GM19372 (cell line): ENCODE measurements at regions not wholly inside any gene's neighbourhood (a gene's known extent, or its start where the extent isn't known, plus 50 kb on each side); places are given as distances from the start of the nearest gene placed in this dataset.
"Not testable (repeated sequence)": the region's sequence is repeated elsewhere in the genome, so short reads cannot be mapped to it uniquely, and the experiment has no call there.

Experiments used
- ATAC-seq: cut with Tn5 transposase; IDR thresholded peaks from one replicate; pipeline ENCODE4 v1.9.1; 2021; ENCODE audit warnings: mild to moderate bottlenecking, low read depth, moderate library complexity; ENCODE audit not compliant: unreplicated experiment

GRCh38 chr21:35484851-35485250 is 435.7 kb upstream of the RUNX1 start:
- no peak for ATAC-seq

GRCh38 chr21:35484032-35484431 is 434.9 kb upstream of the RUNX1 start:
- no peak for ATAC-seq

DNA sequence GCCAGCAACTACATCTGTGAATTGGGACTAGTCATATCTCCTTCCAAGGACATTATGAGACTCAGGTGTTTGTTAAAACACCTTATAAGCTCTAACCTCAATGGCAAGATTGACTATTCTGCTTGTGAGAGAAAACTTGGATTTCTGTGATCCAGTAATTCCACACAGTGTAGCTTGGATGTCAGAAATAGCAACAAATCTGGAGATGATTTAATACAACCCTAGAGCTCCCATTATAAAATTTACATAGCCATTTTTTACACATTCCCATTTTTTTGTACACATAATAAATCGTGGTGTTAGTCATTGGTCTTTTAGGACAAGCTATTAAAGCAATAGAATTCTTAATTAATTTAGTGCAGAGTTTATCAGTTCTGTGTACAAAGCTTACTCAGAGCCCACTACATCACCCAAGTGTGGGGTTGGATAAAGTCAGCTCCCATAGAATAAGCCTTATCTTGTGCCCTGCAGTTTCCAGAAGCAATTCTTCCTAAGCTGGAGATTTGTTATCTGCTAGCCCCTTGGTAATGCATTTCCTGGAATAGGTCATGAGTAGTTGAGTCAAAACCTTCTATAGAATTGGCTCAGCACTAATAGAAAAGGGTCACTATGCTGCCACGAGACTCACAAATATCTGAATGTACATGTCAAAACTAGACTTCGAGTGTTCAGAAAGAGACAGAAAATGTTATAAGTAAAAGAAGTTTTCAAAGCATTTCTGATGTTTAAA is 434.0 kb upstream of the RUNX1 start:
- no peak for ATAC-seq

DNA sequence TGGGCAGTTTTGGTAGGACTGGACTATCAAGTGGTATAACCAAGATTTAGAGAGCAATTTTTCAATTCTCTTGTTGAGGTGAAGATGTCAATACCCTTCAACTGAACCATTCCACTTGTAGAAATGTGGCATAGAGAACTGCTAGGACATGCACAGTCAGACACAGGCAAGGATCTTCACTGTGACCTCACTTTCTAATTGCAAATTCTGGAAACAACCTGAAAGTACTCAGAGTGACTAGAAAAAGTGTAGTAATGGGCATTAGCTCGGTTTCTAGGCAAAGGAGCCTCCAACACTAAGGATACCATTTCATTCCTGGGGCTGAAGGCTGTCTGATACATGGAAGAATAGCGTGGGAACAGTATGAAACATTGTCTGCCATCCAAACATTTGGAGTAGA is 433.0 kb upstream of the RUNX1 start:
- ATAC-seq = no peak

- no peak for ATAC-seq
These were observed 431.9 kb upstream of the RUNX1 start for GRCh38 chr21:35481005-35481404.

DNA sequence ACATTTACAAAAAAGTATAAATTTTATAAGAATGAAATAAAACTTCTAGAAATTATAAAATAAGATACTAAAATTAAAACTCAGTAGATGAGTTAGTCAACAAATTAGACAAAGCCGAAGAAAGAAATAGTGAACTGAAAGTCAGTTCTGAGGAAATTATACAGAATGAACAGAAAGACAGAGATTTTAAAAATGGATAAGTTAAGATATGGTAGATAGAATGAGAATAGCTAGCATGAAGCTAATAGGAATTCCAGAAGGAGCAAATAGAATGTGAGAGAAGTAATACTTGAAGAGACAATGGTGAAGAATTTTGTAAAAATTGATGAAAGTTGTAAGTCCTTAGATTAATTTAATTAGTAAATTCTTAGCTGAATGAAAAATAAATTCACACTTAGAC is 430.4 kb upstream of the RUNX1 start:
- ATAC-seq = no peak

- no peak for ATAC-seq
These were observed 430.0 kb upstream of the RUNX1 start for GRCh38 chr21:35479065-35479448.

- ATAC-seq = no peak
These were observed 429.3 kb upstream of the RUNX1 start for GRCh38 chr21:35478161-35479064.

GRCh38 chr21:35477622-35478021 is 428.5 kb upstream of the RUNX1 start:
- no peak for ATAC-seq

DNA sequence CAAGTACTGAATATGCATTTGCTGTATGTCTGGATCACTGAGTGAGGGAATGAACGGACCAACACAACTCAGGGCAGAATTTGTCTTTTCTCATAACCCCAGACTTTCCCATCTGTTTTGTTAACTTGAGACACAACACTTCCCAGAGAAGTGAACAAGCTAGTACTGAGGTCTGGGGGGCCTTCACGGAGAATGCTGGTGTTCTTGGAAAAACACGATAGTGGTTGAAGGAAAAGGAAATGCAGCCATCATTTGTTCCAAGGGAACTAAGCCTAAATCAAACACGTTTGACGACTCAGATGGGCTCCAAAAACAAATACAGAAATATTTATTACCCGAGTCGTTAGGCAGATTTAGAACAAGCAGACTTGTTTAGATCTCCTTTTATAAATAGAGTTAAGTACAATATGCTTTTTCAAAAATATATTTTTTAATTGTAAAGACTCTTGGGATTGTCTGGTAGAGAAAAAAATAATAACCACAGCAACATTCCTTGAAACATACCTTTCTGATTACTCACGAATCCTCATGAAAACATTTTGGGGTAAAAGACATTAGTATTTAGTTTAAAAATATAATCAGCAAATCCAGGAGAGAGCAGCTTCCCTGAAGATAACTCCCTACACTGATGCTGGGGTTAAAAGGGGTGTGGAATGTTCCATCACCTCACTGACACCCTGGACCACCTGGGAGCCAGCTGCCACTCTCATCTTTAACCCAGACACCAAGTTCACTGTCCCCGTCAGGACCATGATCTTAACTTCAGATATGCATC is 427.7 kb upstream of the RUNX1 start:
- no peak for ATAC-seq

DNA sequence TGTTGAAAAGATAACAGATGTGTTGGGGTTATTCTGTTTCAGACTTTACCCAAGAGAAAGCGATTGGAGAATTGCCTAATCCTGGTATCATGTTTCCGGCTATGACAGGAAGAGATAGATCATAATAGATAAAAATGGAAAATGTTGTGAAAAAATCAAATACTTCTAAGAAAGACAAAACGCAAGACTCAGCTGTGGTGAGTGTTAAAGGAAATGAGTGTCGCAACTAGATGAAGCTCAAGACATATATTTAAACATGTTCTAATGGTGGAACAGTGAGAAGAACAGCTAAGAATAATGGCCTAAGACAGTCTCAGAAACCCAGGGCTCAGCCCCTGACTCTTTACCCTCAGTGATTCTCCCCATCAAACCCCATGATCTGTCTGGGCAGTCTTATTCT is 426.7 kb upstream of the RUNX1 start:
- no peak for ATAC-seq

GRCh38 chr21:35475009-35475408 is 425.9 kb upstream of the RUNX1 start:
- ATAC-seq = no peak

DNA sequence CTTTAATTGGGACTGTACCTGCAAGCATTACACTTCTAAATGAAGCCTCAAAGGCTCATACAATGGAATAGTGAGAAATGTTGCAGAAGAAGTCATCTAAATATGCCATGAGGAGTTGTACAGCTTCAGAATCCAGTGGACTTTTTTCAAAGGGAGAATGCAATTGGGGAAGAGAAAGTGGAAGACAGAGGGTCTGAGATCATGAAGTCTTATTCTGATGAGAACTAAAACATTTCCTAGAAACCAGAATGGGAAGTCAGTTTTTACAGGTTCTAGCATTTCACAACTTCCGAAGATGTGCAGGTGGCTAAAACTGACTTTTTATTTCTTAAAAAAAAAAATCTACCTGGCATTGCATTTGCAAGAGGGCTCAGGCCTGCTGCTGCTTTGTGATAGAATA is 424.4 kb upstream of the RUNX1 start:
- ATAC-seq = no peak

GRCh38 chr21:35470522-35470921 is 421.4 kb upstream of the RUNX1 start:
- no peak for ATAC-seq

- no peak for ATAC-seq
These were observed 420.4 kb upstream of the RUNX1 start for GRCh38 chr21:35469498-35469897.

DNA sequence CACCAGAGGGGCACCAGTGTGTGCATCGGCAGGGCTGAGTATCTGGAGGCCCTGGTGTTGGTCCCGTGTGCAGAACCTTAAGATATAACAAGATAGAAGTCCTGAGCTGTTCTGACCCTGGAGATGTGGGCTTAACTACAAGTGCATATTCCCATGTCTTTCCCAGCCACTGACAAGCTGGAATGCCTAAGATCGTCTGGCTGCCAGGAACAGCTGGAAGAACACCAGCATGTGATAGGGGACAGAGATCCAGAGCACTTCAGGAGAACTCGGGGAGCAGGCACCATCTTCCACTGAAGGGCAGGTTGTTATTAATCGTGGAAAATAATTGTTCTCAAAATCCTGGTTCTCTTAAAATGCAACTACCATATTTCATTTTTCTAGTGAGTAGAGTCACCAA is 419.9 kb upstream of the RUNX1 start:
- no peak for ATAC-seq

- ATAC-seq = no peak
These were observed 418.5 kb upstream of the RUNX1 start for GRCh38 chr21:35467566-35467965.

GRCh38 chr21:35466681-35467080 is 417.6 kb upstream of the RUNX1 start:
- not testable (repeated sequence) for ATAC-seq

DNA sequence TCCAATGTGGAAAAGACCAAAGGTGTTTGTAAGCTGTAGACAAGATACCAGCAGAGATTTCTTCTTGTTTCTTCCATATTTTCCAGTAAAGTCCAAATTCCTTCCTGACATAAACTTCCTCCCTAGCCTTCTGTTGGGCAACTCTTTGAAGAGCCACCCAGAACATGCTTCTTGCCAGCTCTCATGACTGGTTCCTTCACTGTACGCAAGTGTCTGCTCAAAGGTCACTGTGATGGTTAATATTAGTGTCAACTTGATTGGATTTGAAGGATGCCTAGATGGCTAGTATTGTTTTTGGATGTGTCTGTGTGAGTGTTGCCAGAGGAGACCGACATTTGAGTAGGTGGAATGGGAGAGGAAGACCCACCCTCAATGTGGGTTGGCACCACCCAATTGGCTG is 416.6 kb upstream of the RUNX1 start:
- ATAC-seq = no peak

- no peak for ATAC-seq
These were observed 412.6 kb upstream of the RUNX1 start for GRCh38 chr21:35461700-35462099.

DNA sequence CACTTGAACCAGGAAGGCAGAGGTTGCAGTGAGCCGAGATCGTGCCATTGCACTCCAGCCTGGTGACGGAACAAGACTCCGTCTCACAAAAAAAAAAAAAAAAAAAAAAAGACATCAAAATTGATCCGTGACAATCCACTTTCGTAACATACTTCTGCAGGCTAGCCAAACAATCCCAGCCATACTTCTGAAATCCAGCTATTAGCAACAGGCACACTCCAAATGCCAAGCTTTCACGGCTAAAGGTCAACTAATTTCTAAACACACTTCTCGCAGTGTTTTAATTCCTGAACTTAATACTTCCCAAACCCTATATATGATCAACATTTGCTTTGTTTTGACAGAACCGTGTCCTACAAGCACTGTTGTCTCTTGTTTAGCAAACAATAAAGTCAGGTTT is 411.3 kb upstream of the RUNX1 start:
- ATAC-seq = no peak
